ENCODE measurements at regions not wholly inside any gene's neighbourhood (a gene's known extent, or its start where the extent isn't known, plus 50 kb on each side); places are given as distances from the start of the nearest gene placed in this dataset.

DNA sequence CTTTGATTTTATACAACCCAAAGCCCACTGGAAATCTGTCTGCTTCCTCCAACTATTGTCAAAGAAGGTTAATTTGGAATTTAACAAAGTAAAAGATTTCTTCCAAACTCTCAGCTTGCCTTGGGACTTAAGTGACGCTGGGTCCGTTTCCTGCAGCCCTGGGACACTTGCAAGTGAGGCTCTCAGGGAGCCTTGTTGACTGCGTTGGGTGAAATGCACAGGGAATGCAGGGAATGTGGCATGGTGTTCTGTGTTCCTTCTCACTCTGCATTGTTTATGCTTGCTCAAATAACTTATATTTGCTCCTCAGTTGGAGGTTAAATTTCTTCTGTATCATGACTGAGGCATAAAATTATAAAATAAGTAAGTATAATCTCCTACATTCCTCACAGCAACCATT is 60.9 kb upstream of the TJP1 start (continued):
- TF ChIP-seq CBX8 (IDR thresholded peaks at IDR 0.05; ENCODE audit: borderline replicate concordance, low read depth, low read length) (no peak), NRF1 (IDR thresholded peaks at IDR 0.05; ENCODE audit: low read depth, low read length) (no peak), JUN (IDR thresholded peaks at IDR 0.05; ENCODE audit: low read depth, low read length) (0 out of 2 replicates have a peak, but pooled peaks have one; percentile 1), JUND (IDR thresholded peaks at IDR 0.05; ENCODE audit: low read length) (no peak), GABPA (IDR thresholded peaks at IDR 0.05; ENCODE audit: borderline replicate concordance, insufficient read depth, low read length) (no peak), POU5F1 (IDR thresholded peaks at IDR 0.05; ENCODE audit: low read depth, low read length) (no peak), TEAD4 (IDR thresholded peaks at IDR 0.05; ENCODE audit: low read depth, low read length) (peak; percentile 94), MAFK (IDR thresholded peaks at IDR 0.05; ENCODE audit: low read depth, low read length) (no peak), BACH1 (IDR thresholded peaks at IDR 0.05; ENCODE audit: low read length) (no peak), ASH2L (IDR thresholded peaks at IDR 0.05; ENCODE audit: low read length) (peak; percentile 37)
- TF ChIP-seq, protein P1, sequence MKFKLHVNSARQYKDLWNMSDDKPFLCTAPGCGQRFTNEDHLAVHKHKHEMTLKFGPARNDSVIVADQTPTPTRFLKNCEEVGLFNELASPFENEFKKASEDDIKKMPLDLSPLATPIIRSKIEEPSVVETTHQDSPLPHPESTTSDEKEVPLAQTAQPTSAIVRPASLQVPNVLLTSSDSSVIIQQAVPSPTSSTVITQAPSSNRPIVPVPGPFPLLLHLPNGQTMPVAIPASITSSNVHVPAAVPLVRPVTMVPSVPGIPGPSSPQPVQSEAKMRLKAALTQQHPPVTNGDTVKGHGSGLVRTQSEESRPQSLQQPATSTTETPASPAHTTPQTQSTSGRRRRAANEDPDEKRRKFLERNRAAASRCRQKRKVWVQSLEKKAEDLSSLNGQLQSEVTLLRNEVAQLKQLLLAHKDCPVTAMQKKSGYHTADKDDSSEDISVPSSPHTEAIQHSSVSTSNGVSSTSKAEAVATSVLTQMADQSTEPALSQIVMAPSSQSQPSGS (IDR thresholded peaks at IDR 0.05; ENCODE audit: low read length): no peak
- TF ChIP-seq, protein P2, sequence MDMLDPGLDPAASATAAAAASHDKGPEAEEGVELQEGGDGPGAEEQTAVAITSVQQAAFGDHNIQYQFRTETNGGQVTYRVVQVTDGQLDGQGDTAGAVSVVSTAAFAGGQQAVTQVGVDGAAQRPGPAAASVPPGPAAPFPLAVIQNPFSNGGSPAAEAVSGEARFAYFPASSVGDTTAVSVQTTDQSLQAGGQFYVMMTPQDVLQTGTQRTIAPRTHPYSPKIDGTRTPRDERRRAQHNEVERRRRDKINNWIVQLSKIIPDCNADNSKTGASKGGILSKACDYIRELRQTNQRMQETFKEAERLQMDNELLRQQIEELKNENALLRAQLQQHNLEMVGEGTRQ (IDR thresholded peaks at IDR 0.05; ENCODE audit: low read length): no peak
